ENCODE measurements at regions not wholly inside any gene's neighbourhood (a gene's known extent, or its start where the extent isn't known, plus 50 kb on each side); places are given as distances from the start of the nearest gene placed in this dataset.
"Not testable (repeated sequence)": the region's sequence is repeated elsewhere in the genome, so short reads cannot be mapped to it uniquely, and the experiment has no call there.

DNA sequence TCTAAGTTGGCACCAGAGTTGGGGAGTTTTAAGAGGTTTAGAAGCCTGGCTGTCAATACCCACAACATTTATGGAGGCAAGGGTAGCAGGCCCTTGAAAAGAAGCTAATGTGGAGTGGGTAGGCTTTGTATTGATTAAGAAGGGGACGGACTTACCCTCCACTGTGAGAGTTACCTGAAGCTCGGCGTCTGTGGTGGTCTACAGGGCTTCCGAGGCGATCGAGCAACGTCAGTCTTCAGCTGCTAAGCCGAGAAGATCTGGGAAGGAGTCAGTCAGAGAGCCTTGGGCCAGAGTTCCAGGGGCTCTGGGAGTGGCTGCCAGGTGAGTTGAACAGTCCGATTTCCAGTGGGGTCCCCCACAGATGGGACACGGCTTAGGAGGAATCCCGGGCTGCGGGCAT is 249.0 kb upstream of the MVB12B start:
- H3K4ac ChIP-seq (replicated peaks; ENCODE audit: insufficient read length, low read depth, low read length); FAIRE-seq; H3K9ac ChIP-seq (replicated peaks in 1 of 4; ENCODE audit: extremely low read depth in 1 of 4, low read depth in 3 of 4, low read length in 3 of 4); H2AK5ac ChIP-seq (ENCODE audit: low read depth, low read length); CTCF ChIA-PET (ENCODE audit: partially characterized antibody); H3K79me2 ChIP-seq (ENCODE audit: control insufficient read depth in 1 of 2, insufficient read depth in 2 of 2, low read length in 2 of 2); H3K4me3 ChIP-seq (ENCODE audit: extremely low read depth in 1 of 4, insufficient read depth in 2 of 4, low read depth in 3 of 4, low read length in 4 of 4); H4K8ac ChIP-seq (ENCODE audit: extremely low read depth, insufficient read depth, low read length); H2AFZ ChIP-seq (ENCODE audit: low read length); H3K4me1 ChIP-seq (replicated peaks in 1 of 4; ENCODE audit: control insufficient read depth in 3 of 4, insufficient read depth in 4 of 4, low read length in 3 of 4); H4K20me1 ChIP-seq (replicated peaks in 1 of 2; ENCODE audit: control insufficient read depth in 1 of 2, insufficient read depth in 2 of 2, low read length in 2 of 2); H2BK120ac ChIP-seq (replicated peaks; ENCODE audit: low read depth, low read length); H3K27me3 ChIP-seq (replicated peaks in 1 of 4; ENCODE audit: control insufficient read depth in 3 of 4, extremely low read depth in 1 of 4, insufficient read depth in 3 of 4, low read length in 3 of 4); H4K5ac ChIP-seq (ENCODE audit: insufficient read length, low read depth, low read length); DNase-seq (ENCODE audit: low read depth in 1 of 2, low spot score in 2 of 2); H3K27ac ChIP-seq (ENCODE audit: low read depth, low read length); H3K14ac ChIP-seq (ENCODE audit: insufficient read length); H3K4me2 ChIP-seq (ENCODE audit: insufficient read depth in 1 of 2, low read depth in 2 of 2, low read length in 2 of 2); H3K36me3 ChIP-seq (ENCODE audit: control insufficient read depth in 2 of 4, insufficient read depth in 4 of 4, low read length in 3 of 4); H3K9me3 ChIP-seq (ENCODE audit: insufficient read depth in 2 of 2, low read depth in 1 of 2, low read length in 1 of 2); H2BK15ac ChIP-seq (ENCODE audit: low read length); H2BK20ac ChIP-seq (ENCODE audit: low read length); H3K18ac ChIP-seq (ENCODE audit: extremely low read depth, low read length); H3K79me1 ChIP-seq (ENCODE audit: low read depth, low read length); POLR2A ChIA-PET (ENCODE audit: partially characterized antibody); H2BK5ac ChIP-seq (ENCODE audit: low read depth, low read length); H2BK12ac ChIP-seq (ENCODE audit: low read depth, low read length); H4K91ac ChIP-seq (replicated peaks; ENCODE audit: insufficient read length, low read length); H3K23me2 ChIP-seq (ENCODE audit: low read depth, low read length); H3K23ac ChIP-seq (ENCODE audit: insufficient read length); H3K56ac ChIP-seq (replicated peaks; ENCODE audit: insufficient read length, low read depth, low read length): not testable (repeated sequence)
- 97% methylated on average over 11 of the region's 12 CpGs; no CpG with 5 or more reads in 1 of the 2 experiments for WGBS, 2 experiments (ENCODE audit: extremely low coverage in 1 of 2, insufficient coverage in 1 of 2, insufficient read length in 1 of 2, insufficient replicate concordance in 2 of 2, low coverage in 1 of 2, low lambda C conversion rate in 2 of 2, missing lambda C conversion rate in 1 of 2)
